ENCODE measurements at regions not wholly inside any gene's neighbourhood (a gene's known extent, or its start where the extent isn't known, plus 50 kb on each side); places are given as distances from the start of the nearest gene placed in this dataset.
"Not testable (repeated sequence)": the region's sequence is repeated elsewhere in the genome, so short reads cannot be mapped to it uniquely, and the experiment has no call there.

- TF ChIP-seq CTCF (IDR thresholded peaks at IDR 0.05; ENCODE audit: low read depth, low read length, poor library complexity, severe bottlenecking); EZH2phosphoT487 (IDR thresholded peaks at IDR 0.05; ENCODE audit: borderline replicate concordance, low read length): not testable (repeated sequence)
These were observed 140.4 kb upstream of the B3GAT2 start for GRCh38 chr6:71097264-71097663.
